Left ventricle myocardium inferior (tissue), 1 donor: ENCODE measurements at regions not wholly inside any gene's neighbourhood (a gene's known extent, or its start where the extent isn't known, plus 50 kb on each side); places are given as distances from the start of the nearest gene placed in this dataset.
"Not testable (repeated sequence)": the region's sequence is repeated elsewhere in the genome, so short reads cannot be mapped to it uniquely, and the experiment has no call there.

Experiments used
- DNase-seq: peaks from one replicate; pipeline ENCODE4 v3.0.0-alpha.2; 2020
- H3K27ac ChIP-seq: fragments of 200-600 bp; replicated peaks from 2 replicates; pipeline ENCODE4 v1.8.0; 2021
- H3K27me3 ChIP-seq: fragments of 200-600 bp; 2 replicates; pipeline ENCODE4 v1.8.0; 2021; ENCODE audit warnings: low read depth
- H3K36me3 ChIP-seq: fragments of 200-600 bp; 2 replicates; pipeline ENCODE4 v1.8.0; 2021
- H3K4me1 ChIP-seq: fragments of 200-600 bp; 2 replicates; pipeline ENCODE4 v1.8.0; 2021
- H3K4me3 ChIP-seq: fragments of 200-600 bp; 2 replicates; pipeline ENCODE4 v1.8.0; 2021; ENCODE audit warnings: mild to moderate bottlenecking, moderate library complexity
- H3K9me3 ChIP-seq: fragments of 200-600 bp; replicated peaks from 2 replicates; pipeline ENCODE4 v1.8.0; 2021
- intact Hi-C: fragments of 100-400 bp; cut with micrococcal nuclease; formaldehyde crosslinking; loops from one replicate; pipeline ENCODE4 v1.11.0; 2022
- TF ChIP-seq, protein P1 (sequence below): fragments of 200-600 bp; IDR thresholded peaks from 2 replicates; pipeline ENCODE4 v1.8.0; 2021; ENCODE audit warnings: antibody characterized with exemption, mild to moderate bottlenecking, borderline replicate concordance
- donor health status: DM: no; HTN: yes; CAD: no; lungs with severe emphysema.

- TF ChIP-seq, protein P1, sequence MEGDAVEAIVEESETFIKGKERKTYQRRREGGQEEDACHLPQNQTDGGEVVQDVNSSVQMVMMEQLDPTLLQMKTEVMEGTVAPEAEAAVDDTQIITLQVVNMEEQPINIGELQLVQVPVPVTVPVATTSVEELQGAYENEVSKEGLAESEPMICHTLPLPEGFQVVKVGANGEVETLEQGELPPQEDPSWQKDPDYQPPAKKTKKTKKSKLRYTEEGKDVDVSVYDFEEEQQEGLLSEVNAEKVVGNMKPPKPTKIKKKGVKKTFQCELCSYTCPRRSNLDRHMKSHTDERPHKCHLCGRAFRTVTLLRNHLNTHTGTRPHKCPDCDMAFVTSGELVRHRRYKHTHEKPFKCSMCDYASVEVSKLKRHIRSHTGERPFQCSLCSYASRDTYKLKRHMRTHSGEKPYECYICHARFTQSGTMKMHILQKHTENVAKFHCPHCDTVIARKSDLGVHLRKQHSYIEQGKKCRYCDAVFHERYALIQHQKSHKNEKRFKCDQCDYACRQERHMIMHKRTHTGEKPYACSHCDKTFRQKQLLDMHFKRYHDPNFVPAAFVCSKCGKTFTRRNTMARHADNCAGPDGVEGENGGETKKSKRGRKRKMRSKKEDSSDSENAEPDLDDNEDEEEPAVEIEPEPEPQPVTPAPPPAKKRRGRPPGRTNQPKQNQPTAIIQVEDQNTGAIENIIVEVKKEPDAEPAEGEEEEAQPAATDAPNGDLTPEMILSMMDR: no peak
- H3K36me3 ChIP-seq: no peaks in the 10 kb centered on the region
- H3K27ac ChIP-seq: no peak overlapping the region
- intact Hi-C loops: no loop called here
- no peak for DNase-seq
- no peaks in the 10 kb centered on the region for H3K9me3 ChIP-seq
- H3K4me3 ChIP-seq: no peak overlapping the region
- H3K27me3 ChIP-seq: no peaks in the 10 kb centered on the region
- H3K4me1 ChIP-seq: no peaks in the 10 kb centered on the region
Observed at GRCh38 chr4:77505275-77505957, 100.2 kb upstream of the CXCL13 start.

DNA sequence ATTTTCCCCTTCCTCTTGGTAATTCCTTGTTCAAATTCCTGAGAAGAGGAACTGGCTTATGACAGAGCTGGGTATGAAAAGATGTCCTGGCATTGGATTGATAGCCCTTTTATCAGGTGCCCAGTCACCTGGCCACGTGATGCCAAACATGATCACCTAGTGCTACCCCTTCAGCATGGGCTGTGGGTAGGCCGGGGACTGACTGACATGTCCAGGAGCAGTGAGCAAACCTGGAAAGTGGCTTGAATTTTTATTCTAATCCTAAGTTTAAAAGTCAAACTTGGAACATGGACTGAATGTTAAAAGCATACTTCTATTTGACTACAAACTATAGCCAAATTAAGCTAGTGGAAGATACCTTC is 99.7 kb upstream of the CXCL13 start:
- Histone ChIP-seq H3K4me1 (no peaks in the 10 kb centered on the region), H3K9me3 (no peaks in the 10 kb centered on the region), H3K4me3 (no peak overlapping the region), H3K27ac (no peak overlapping the region), H3K27me3 (no peaks in the 10 kb centered on the region), H3K36me3 (no peaks in the 10 kb centered on the region)
- intact Hi-C loops: no loop called here
- no peak for DNase-seq
- TF ChIP-seq, protein P1: no peak

DNA sequence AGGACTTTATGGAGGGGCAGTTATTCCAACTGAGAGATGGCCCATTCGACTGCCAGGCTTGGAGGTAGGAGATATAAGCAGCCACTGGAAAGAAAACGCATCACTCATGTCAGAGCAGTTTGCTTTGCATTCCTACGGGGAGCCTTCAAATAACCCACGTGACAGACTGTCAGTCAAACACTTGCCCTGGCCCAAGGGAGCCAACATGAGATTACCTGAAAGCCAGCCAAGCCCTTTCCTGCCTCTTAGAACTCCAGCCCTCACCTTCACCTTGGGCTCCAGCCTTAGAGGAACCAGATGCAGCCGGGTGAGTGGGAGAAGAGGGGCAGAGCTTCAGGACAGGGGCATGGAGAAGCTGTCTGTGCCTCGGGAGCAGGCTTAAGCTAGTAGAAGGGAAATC is 95.3 kb upstream of the CXCL13 start:
- no peaks in the 10 kb centered on the region for H3K9me3 ChIP-seq
- intact Hi-C loops: no loop called here
- no peaks in the 10 kb centered on the region for H3K4me1 ChIP-seq
- H3K27ac ChIP-seq: no peak overlapping the region
- DNase-seq: no peak
- no peaks in the 10 kb centered on the region for H3K27me3 ChIP-seq
- TF ChIP-seq, protein P1: no peak
- no peak overlapping the region for H3K4me3 ChIP-seq
- no peaks in the 10 kb centered on the region for H3K36me3 ChIP-seq

GRCh38 chr4:77525538-77525937 is 80.1 kb upstream of the CXCL13 start:
- Histone ChIP-seq H3K27me3 (peaks cover 10% of the 10 kb centered on the region), H3K4me1 (no peaks in the 10 kb centered on the region), H3K27ac (no peak overlapping the region), H3K9me3 (peaks cover 14% of the 10 kb centered on the region), H3K4me3 (no peak overlapping the region), H3K36me3 (no peaks in the 10 kb centered on the region)
- TF ChIP-seq, protein P1: no peak
- intact Hi-C loops: no loop called here
- DNase-seq: no peak

DNA sequence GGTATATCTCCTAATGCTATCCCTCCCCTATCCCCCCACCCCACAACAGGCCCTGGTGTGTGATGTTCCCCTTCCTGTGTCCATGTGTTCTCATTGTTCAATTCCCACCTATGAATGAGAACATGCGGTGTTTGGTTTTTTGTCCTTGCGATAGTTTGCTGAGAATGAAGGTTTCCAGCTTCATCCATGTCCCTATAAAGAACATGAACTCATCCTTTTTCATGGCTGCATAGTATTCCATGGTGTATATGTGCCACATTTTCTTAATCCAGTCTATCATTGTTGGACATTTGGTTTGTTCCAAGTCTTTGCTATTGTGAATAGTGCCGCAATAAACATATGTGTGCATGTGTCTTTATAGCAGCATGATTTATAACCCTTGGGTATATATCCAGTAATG is 77.7 kb upstream of the CXCL13 start:
- H3K27ac ChIP-seq, H3K27me3 ChIP-seq, H3K4me3 ChIP-seq, H3K36me3 ChIP-seq, DNase-seq, H3K4me1 ChIP-seq, intact Hi-C loops: not testable (repeated sequence)
- peaks cover 14% of the 10 kb centered on the region for H3K9me3 ChIP-seq

- DNase-seq: no peak
- H3K4me3 ChIP-seq: no peak overlapping the region
- no peaks in the 10 kb centered on the region for H3K36me3 ChIP-seq
- intact Hi-C loops: no loop called here
- H3K27me3 ChIP-seq: no peaks in the 10 kb centered on the region
- H3K9me3 ChIP-seq: peaks cover 10% of the 10 kb centered on the region
- H3K27ac ChIP-seq: peak overlapping the region; percentile 12
- TF ChIP-seq, protein P1: no peak
- H3K4me1 ChIP-seq: peaks cover 10% of the 10 kb centered on the region
Observed at GRCh38 chr4:77538144-77538543, 67.5 kb upstream of the CXCL13 start.
